ENCODE measurements at regions not wholly inside any gene's neighbourhood (a gene's known extent, or its start where the extent isn't known, plus 50 kb on each side); places are given as distances from the start of the nearest gene placed in this dataset.

- H3K9me3 ChIP-seq: no peaks in the 10 kb centered on the region
- intact Hi-C loops (cut with DNase I; ENCODE audit: low total_unique reads): no loop called here
- TF ChIP-seq CTCF (IDR thresholded peaks at IDR 0.05): no peak
- H3K4me3 ChIP-seq: no peak overlapping the region
- no peaks in the 10 kb centered on the region for H3K36me3 ChIP-seq
- peaks cover 0 to 15% (median 0%) of the 10 kb centered on the region in 4 donors for H3K4me1 ChIP-seq
- DNase-seq: no peak
- no peaks in the 10 kb centered on the region for H3K27me3 ChIP-seq
- H3K27ac ChIP-seq: no peak overlapping the region
Observed at GRCh38 chr13:105763851-105764250, 771.6 kb downstream of the EFNB2 start.

- Histone ChIP-seq H3K36me3 (no peaks in the 10 kb centered on the region), H3K4me3 (no peak overlapping the region), H3K9me3 (no peaks in the 10 kb centered on the region), H3K27ac (no peak overlapping the region), H3K4me1 (peaks cover 0 to 15% (median 0%) of the 10 kb centered on the region in 4 donors), H3K27me3 (no peaks in the 10 kb centered on the region)
- intact Hi-C loops (cut with DNase I; ENCODE audit: low total_unique reads): no loop called here
- no peak for DNase-seq
- TF ChIP-seq CTCF (IDR thresholded peaks at IDR 0.05): no peak
Observed at GRCh38 chr13:105762096-105762495, 773.4 kb downstream of the EFNB2 start.

- no peak for TF ChIP-seq CTCF (IDR thresholded peaks at IDR 0.05)
- H3K4me1 ChIP-seq: peaks cover 0 to 9% (median 0%) of the 10 kb centered on the region in 4 donors
- DNase-seq: no peak
- no peak overlapping the region for H3K4me3 ChIP-seq
- H3K27me3 ChIP-seq: no peaks in the 10 kb centered on the region
- intact Hi-C loops (cut with DNase I; ENCODE audit: low total_unique reads): no loop called here
- no peak overlapping the region for H3K27ac ChIP-seq
- no peaks in the 10 kb centered on the region for H3K36me3 ChIP-seq
- no peaks in the 10 kb centered on the region for H3K9me3 ChIP-seq
Observed at GRCh38 chr13:105758918-105759860, 776.3 kb downstream of the EFNB2 start.

GRCh38 chr13:105740739-105741138 lies 794.7 kb downstream of the EFNB2 start:
- Histone ChIP-seq H3K4me1 (no peaks in the 10 kb centered on the region), H3K27me3 (no peaks in the 10 kb centered on the region)
- intact Hi-C loops (cut with DNase I; ENCODE audit: low total_unique reads): no loop called here

GRCh38 chr13:105737688-105738087 lies 797.8 kb downstream of the EFNB2 start:
- intact Hi-C loops (cut with DNase I; ENCODE audit: low total_unique reads): no loop called here
- DNase-seq: no peak
- Histone ChIP-seq H3K9me3 (no peaks in the 10 kb centered on the region), H3K27me3 (no peaks in the 10 kb centered on the region), H3K36me3 (no peaks in the 10 kb centered on the region), H3K4me3 (no peak overlapping the region), H3K4me1 (no peaks in the 10 kb centered on the region), H3K27ac (no peak overlapping the region)
- TF ChIP-seq CTCF (IDR thresholded peaks at IDR 0.05): no peak

More at GRCh38 chr13:105740739-105741138, 794.7 kb downstream of the EFNB2 start:
- Histone ChIP-seq H3K27ac (no peak overlapping the region), H3K4me3 (no peak overlapping the region), H3K36me3 (no peaks in the 10 kb centered on the region), H3K9me3 (no peaks in the 10 kb centered on the region)
- DNase-seq: no peak
- TF ChIP-seq CTCF (IDR thresholded peaks at IDR 0.05): no peak
